ENCODE measurements at regions not wholly inside any gene's neighbourhood (a gene's known extent, or its start where the extent isn't known, plus 50 kb on each side); places are given as distances from the start of the nearest gene placed in this dataset.
A peak's percentile ranks its signal among the peaks of the same experiment; 100 is the strongest.
"Not testable (repeated sequence)": the region's sequence is repeated elsewhere in the genome, so short reads cannot be mapped to it uniquely, and the experiment has no call there.

DNA sequence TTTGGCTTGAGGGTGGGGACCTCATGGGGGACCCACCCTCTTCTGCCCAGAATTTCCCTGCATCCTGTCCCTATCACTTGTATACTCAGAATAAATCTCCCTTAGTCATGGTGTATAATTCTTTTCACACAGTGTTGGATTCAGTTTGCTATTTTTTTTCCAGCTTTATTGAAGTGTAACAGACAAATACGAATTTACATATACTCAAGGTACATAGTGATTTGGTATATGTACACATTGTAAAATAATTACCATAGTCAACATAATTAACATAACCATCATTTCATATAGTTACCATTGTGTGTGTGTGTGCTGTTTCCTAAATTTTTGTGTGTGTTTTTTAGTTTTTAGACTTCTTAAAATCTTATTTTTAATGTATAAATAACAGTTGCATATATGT is 269.9 kb downstream of the CNTNAP3 start:
- H3K36me3 Mint-ChIP-seq (ENCODE audit: low read depth); H3K27ac Mint-ChIP-seq (ENCODE audit: unreplicated experiment); H3K4me1 Mint-ChIP-seq (ENCODE audit: low read depth); H3K27me3 Mint-ChIP-seq (ENCODE audit: low read depth); H3K9me3 Mint-ChIP-seq (ENCODE audit: low read depth); H3K4me3 Mint-ChIP-seq (ENCODE audit: unreplicated experiment); DNase-seq (ENCODE audit: low spot score): not testable (repeated sequence)

DNA sequence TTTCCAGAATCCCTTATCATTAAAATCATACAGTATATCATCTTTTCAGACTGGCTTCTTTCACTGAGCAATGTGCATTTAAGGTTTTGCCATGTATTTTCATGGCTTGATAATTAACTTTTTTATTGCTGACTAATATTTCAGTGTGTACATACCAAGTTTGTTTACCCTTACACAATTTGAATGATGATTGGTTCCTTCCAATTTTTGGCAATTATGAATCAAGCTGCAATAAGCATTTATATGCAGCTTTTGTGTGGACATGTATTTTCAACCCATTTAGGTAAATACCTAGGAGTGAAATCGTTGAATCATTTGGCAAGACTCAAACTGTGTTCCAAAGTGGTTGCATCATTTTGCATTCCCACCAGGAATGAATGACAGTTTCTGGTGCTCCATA is 272.8 kb downstream of the CNTNAP3 start:
- H3K4me3 Mint-ChIP-seq (ENCODE audit: unreplicated experiment); H3K9me3 Mint-ChIP-seq (ENCODE audit: low read depth); DNase-seq (ENCODE audit: low spot score); H3K36me3 Mint-ChIP-seq (ENCODE audit: low read depth); H3K27ac Mint-ChIP-seq (ENCODE audit: unreplicated experiment); H3K27me3 Mint-ChIP-seq (ENCODE audit: low read depth); H3K4me1 Mint-ChIP-seq (ENCODE audit: low read depth): not testable (repeated sequence)

- not testable (repeated sequence) for H3K4me3 Mint-ChIP-seq (ENCODE audit: unreplicated experiment); DNase-seq (ENCODE audit: low spot score)
Measured at GRCh38 chr9:39014805-39015123, 273.2 kb downstream of the CNTNAP3 start.

DNA sequence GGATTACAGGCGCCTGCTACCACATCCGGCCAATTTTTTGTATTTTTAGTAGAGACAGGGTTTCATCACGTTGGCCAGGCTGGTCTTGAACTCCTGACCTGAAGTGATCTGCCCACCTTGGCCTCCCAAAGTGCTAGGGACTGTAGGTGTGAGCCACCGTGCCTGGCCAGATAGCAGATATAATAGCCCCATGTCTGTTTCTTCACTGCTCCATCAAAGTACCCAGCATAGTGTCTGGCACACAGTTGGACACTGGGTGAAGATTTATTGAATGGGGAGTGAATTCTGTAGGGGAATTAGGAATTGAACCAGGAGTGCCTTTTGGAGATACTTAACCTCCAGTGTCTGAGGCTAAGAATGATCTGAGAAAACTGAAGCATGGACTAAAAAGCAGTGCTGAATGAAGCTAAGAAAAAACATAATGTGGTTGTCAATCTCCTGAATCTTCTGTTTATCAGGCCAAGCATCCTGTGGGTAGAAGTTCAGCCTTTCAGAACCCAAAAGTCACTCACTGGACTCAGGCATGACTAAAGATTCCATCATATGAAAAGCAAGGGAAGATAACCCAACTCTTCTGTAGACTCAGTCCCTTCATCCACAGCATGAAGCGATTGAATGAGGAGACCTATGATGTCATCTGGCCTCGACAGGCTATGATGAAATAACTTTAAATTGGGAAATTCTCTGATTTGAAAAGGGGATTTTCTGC is 273.7 kb downstream of the CNTNAP3 start:
- not testable (repeated sequence) for H3K27ac Mint-ChIP-seq (ENCODE audit: unreplicated experiment); H3K36me3 Mint-ChIP-seq (ENCODE audit: low read depth); DNase-seq (ENCODE audit: low spot score); H3K27me3 Mint-ChIP-seq (ENCODE audit: low read depth); H3K9me3 Mint-ChIP-seq (ENCODE audit: low read depth); H3K4me3 Mint-ChIP-seq (ENCODE audit: unreplicated experiment); H3K4me1 Mint-ChIP-seq (ENCODE audit: low read depth)

More at GRCh38 chr9:39014805-39015123, 273.2 kb downstream of the CNTNAP3 start:
- not testable (repeated sequence) for H3K9me3 Mint-ChIP-seq (ENCODE audit: low read depth); H3K27ac Mint-ChIP-seq (ENCODE audit: unreplicated experiment); H3K4me1 Mint-ChIP-seq (ENCODE audit: low read depth); H3K27me3 Mint-ChIP-seq (ENCODE audit: low read depth); H3K36me3 Mint-ChIP-seq (ENCODE audit: low read depth)

GRCh38 chr9:39009743-39010142 is 278.2 kb downstream of the CNTNAP3 start:
- not testable (repeated sequence) for H3K9me3 Mint-ChIP-seq (ENCODE audit: low read depth); H3K27me3 Mint-ChIP-seq (ENCODE audit: low read depth); H3K27ac Mint-ChIP-seq (ENCODE audit: unreplicated experiment); H3K36me3 Mint-ChIP-seq (ENCODE audit: low read depth); DNase-seq (ENCODE audit: low spot score); H3K4me1 Mint-ChIP-seq (ENCODE audit: low read depth); H3K4me3 Mint-ChIP-seq (ENCODE audit: unreplicated experiment)

GRCh38 chr9:39009343-39009742 is 278.6 kb downstream of the CNTNAP3 start:
- not testable (repeated sequence) for DNase-seq (ENCODE audit: low spot score); H3K27me3 Mint-ChIP-seq (ENCODE audit: low read depth); H3K27ac Mint-ChIP-seq (ENCODE audit: unreplicated experiment); H3K9me3 Mint-ChIP-seq (ENCODE audit: low read depth); H3K4me3 Mint-ChIP-seq (ENCODE audit: unreplicated experiment); H3K4me1 Mint-ChIP-seq (ENCODE audit: low read depth); H3K36me3 Mint-ChIP-seq (ENCODE audit: low read depth)

DNA sequence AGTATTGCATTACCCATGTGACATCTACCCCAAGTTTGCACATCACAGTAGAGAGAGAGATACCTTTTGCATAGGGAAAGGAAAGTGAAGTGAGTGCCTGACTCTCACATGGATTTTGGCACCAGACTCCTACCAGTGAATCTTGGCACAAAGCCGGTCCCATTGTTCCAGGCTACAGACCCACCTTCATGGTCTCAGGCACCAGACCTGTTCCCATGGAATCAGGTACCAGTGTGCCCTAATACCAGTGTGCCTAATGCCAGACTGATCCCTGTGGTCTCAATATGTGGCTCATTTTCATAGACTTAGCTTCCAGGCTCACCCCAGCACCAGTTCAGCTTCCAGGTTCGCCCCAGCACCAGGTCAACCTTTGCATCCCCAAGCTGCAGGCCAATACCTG is 279.1 kb downstream of the CNTNAP3 start:
- not testable (repeated sequence) for H3K9me3 Mint-ChIP-seq (ENCODE audit: low read depth); H3K36me3 Mint-ChIP-seq (ENCODE audit: low read depth); H3K27me3 Mint-ChIP-seq (ENCODE audit: low read depth); H3K4me1 Mint-ChIP-seq (ENCODE audit: low read depth); H3K27ac Mint-ChIP-seq (ENCODE audit: unreplicated experiment); DNase-seq (ENCODE audit: low spot score); H3K4me3 Mint-ChIP-seq (ENCODE audit: unreplicated experiment)

GRCh38 chr9:39005736-39006135 is 282.2 kb downstream of the CNTNAP3 start:
- not testable (repeated sequence) for H3K4me3 Mint-ChIP-seq (ENCODE audit: unreplicated experiment); H3K4me1 Mint-ChIP-seq (ENCODE audit: low read depth); H3K9me3 Mint-ChIP-seq (ENCODE audit: low read depth); H3K27ac Mint-ChIP-seq (ENCODE audit: unreplicated experiment); H3K27me3 Mint-ChIP-seq (ENCODE audit: low read depth); DNase-seq (ENCODE audit: low spot score); H3K36me3 Mint-ChIP-seq (ENCODE audit: low read depth)

GRCh38 chr9:39001085-39001593 is 281.2 kb upstream of the FAM240B start:
- not testable (repeated sequence) for H3K4me3 Mint-ChIP-seq (ENCODE audit: unreplicated experiment); H3K27ac Mint-ChIP-seq (ENCODE audit: unreplicated experiment); DNase-seq (ENCODE audit: low spot score); H3K4me1 Mint-ChIP-seq (ENCODE audit: low read depth); H3K9me3 Mint-ChIP-seq (ENCODE audit: low read depth); H3K36me3 Mint-ChIP-seq (ENCODE audit: low read depth); H3K27me3 Mint-ChIP-seq (ENCODE audit: low read depth)

DNA sequence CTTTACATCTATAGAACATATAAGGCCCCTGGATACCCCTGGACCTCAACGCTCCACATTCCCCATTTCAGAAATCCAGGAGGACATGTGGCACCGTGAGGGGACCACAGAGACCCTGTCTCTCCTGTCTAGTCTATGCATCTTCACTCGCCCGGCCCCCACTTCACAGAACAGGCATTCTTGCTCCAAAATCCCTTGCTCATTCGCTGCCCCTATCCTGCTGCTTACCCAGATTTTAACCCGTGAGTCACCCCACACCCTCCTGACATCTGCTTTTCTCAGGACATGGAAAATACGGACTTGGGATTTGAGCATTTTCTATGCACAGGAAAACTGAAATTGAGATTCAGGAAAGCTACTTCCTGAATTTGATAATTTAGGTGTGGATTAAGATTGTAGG is 279.3 kb upstream of the FAM240B start:
- DNase-seq (ENCODE audit: low spot score); H3K36me3 Mint-ChIP-seq (ENCODE audit: low read depth): not testable (repeated sequence)

GRCh38 chr9:38993690-38994089 is 273.8 kb upstream of the FAM240B start:
- peak; percentile 95 for DNase-seq (ENCODE audit: low spot score)
- peaks cover 31% of the 10 kb centered on the region for H3K9me3 Mint-ChIP-seq (ENCODE audit: low read depth)
- not testable (repeated sequence) for H3K36me3 Mint-ChIP-seq (ENCODE audit: low read depth); H3K27me3 Mint-ChIP-seq (ENCODE audit: low read depth); H3K27ac Mint-ChIP-seq (ENCODE audit: unreplicated experiment); H3K4me3 Mint-ChIP-seq (ENCODE audit: unreplicated experiment); H3K4me1 Mint-ChIP-seq (ENCODE audit: low read depth)

More for the DNA sequence above, 279.3 kb upstream of the FAM240B start:
- H3K27ac Mint-ChIP-seq (ENCODE audit: unreplicated experiment); H3K4me3 Mint-ChIP-seq (ENCODE audit: unreplicated experiment); H3K4me1 Mint-ChIP-seq (ENCODE audit: low read depth); H3K27me3 Mint-ChIP-seq (ENCODE audit: low read depth): not testable (repeated sequence)
- peaks cover 13% of the 10 kb centered on the region for H3K9me3 Mint-ChIP-seq (ENCODE audit: low read depth)

DNA sequence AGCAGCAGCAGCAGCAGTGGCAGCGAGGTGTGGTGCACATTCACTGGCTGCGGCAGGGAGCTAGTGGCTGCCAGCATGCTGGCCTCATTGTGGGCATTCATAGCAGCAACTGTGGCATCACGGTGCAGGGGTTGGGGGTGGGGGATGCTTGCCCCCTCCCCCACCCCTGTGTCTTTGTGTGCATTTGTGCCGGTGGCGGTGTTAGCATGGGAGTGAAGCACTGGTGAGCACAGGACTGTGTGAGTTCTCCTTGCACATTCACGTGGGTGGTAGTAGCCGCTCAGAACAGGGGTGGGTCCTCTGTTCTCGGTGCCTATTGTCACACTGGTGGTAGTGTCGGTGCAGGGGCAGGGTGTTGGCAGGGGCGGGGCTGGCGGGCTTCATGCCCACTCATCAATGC is 273.2 kb upstream of the FAM240B start:
- not testable (repeated sequence) for H3K27me3 Mint-ChIP-seq (ENCODE audit: low read depth); H3K27ac Mint-ChIP-seq (ENCODE audit: unreplicated experiment); H3K4me3 Mint-ChIP-seq (ENCODE audit: unreplicated experiment); H3K4me1 Mint-ChIP-seq (ENCODE audit: low read depth); DNase-seq (ENCODE audit: low spot score); H3K36me3 Mint-ChIP-seq (ENCODE audit: low read depth)
- H3K9me3 Mint-ChIP-seq (ENCODE audit: low read depth) = peaks cover 31% of the 10 kb centered on the region

- H3K9me3 Mint-ChIP-seq (ENCODE audit: low read depth); H3K4me1 Mint-ChIP-seq (ENCODE audit: low read depth); DNase-seq (ENCODE audit: low spot score); H3K27me3 Mint-ChIP-seq (ENCODE audit: low read depth); H3K36me3 Mint-ChIP-seq (ENCODE audit: low read depth); H3K4me3 Mint-ChIP-seq (ENCODE audit: unreplicated experiment); H3K27ac Mint-ChIP-seq (ENCODE audit: unreplicated experiment): not testable (repeated sequence)
Measured at GRCh38 chr9:38978734-38979133, 258.8 kb upstream of the FAM240B start.
